NCI-H345 (cell line): ENCODE measurements at regions not wholly inside any gene's neighbourhood (a gene's known extent, or its start where the extent isn't known, plus 50 kb on each side); places are given as distances from the start of the nearest gene placed in this dataset.
"Not testable (repeated sequence)": the region's sequence is repeated elsewhere in the genome, so short reads cannot be mapped to it uniquely, and the experiment has no call there.

Source experiments
- DNase-seq: peaks from one replicate; lab custom pipeline; 2025; lab: John Stamatoyannopoulos, UW

DNA sequence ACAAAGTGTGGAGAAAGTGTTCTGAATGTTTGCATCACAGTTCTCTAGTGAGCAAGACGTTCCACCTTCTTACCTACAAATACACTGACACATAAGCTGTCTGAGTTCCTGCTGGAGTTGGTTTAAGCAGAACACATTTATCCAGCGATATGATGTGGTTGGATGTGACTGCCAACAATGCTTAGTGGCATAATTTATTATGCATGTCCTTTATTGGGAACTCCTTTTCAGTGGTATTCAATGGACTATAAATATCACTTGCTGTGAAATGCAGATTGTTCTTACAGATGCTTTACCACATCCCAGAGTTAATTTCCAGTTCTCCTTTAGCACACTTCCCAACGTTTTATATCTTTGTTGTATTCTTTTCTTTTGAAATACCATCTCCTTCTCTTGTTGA lies 222.2 kb downstream of the LURAP1L start:
- peak; percentile 14 for DNase-seq

DNA sequence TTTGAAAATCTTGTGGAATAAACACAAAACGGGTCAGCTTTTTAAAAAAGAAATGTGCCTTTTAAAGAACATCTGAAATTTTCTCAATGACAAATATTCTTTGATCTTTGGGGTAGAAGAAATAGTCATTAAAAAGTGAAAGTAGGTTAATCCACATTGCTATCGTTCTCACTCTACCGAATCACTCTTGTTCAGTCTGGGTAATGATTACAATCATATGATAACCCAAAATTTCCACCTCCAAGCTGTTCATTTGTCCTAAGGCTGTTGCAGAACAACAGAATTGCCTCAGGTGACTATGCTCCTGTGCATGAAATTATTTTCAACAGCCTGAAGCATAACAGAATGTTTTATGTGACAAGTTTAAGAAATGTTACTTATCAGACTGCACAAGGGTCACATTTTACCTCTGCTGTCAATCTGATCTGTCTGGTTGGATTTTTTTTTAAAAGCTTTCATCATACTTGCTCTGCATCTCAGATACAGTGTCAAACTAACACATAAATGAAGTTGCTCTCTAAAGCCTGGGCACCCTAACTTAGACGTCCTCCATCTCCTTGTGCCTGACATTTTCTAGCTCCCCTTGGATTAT lies 227.3 kb downstream of the LURAP1L start:
- DNase-seq: no peak

DNA sequence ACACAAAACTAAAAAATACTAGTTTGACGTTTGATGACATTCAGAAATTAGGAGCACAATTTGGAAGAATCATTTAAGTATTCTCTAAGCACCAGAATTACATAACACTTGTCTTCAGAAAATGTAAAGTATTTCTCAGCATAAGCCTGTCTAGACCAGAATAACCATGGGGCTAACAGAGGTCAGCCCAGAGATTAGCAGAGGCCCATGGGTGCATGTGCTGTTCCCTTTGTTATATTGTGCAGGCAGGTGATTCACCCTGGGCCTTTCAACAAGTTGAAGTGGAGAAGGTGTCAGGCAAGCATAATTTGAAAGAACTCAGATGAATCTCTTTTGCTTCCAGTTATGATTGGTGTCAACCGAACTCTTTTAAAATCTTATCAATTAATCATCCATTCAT lies 227.9 kb downstream of the LURAP1L start:
- DNase-seq: no peak

- no peak for DNase-seq
Measured at GRCh38 chr9:13009871-13010270, 235.1 kb downstream of the LURAP1L start.

DNA sequence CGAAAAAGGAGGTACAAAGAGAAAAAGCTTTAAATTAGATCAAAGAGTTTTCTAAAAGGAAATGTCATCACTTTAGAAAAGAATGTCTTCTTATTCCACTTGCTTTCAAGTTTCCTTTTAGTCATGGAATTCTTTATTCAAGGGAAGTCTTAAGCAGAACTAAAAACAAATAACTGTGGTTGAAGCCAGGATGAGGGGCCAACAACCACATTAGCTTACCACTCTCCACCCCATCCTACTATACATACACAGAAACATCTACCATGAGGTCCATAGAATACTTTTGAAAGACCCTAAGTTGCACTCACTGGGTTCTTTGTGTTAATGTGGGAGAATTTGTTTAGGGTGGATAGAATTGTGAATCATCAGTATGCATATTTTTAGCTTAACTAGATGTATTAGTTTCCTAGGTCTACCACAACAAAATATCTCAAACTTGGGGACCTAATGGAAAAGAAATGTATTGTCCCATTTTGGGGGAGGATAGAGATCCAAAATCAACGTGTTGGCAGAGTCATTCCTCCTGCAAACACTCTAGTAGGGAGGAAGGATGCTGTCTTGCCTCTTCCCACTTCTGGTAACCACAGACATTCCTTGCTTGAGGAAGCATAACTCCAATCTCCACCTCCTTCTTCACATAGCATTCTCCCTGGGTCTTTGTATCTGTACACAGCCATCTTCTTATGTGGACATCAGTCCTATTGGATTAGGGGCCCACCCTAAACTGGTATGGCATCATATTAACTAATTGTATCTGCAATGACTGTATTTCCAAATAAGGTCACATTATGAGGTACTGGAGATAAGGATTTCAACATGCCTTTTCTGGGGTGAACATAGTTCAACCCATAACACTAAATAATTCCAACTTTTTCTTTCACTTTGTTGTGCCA lies 239.4 kb downstream of the LURAP1L start:
- DNase-seq: no peak

DNA sequence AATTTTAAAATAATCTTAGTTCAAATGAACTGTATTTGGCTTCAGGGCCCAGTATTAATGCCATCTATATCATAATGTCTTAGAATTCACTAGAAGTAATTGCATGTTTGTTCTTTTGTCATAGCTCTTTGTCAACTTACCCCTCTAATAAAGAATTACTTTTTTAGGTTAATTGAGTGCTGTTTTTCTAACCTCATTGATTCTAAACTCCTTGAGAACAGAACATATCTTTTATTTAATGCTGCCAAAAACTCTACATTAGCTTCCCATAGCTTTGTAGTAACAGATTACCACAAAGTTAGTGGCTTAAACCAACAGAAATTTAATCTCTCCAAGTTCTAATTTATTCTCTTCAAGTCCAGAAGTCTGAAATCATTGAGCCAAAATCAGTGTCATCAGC lies 242.4 kb downstream of the LURAP1L start:
- no peak for DNase-seq

DNA sequence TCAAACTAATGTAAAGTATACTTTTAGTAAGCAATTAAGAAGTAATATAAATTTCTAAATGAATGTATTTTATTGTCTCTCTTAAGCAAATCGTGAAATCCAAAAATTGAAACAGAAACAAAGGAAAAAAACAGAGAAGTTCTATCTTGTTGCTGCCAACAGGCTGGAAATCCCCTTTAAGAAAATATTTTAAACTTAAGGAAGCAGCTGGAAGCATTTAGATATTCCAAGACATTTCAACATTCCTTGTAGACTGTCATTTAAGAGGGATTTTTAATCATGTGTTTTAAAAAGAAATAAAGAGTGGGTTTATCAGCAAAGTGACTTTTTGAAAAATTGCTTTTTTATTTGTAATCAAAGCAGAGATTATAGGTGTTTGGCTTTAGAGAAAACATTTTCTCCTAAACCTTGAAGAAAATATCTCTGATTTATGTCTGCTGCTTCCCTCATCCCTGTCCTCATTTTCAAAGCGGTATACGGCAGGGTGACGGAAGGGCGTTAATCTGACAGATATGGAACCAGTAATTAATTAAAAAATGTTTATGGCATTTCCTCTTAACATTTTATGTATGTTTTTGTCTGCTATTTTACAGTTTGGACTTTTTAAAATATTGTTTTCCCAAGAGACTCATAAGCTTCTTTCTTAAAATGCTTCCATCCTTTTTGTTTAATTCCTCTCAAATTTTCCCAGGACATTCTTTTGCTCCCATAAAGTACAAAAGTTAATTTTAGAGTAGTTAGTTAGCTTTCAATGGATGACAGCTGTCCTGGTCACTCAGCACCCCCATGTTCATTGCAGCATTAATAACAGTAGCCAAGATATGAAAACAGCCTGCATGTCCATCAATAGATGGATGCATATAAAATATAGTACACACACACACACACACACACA lies 245.6 kb downstream of the LURAP1L start:
- no peak for DNase-seq

GRCh38 chr9:13022756-13023155 lies 247.9 kb downstream of the LURAP1L start:
- no peak for DNase-seq

GRCh38 chr9:13023498-13023897 lies 248.7 kb downstream of the LURAP1L start:
- no peak for DNase-seq

DNA sequence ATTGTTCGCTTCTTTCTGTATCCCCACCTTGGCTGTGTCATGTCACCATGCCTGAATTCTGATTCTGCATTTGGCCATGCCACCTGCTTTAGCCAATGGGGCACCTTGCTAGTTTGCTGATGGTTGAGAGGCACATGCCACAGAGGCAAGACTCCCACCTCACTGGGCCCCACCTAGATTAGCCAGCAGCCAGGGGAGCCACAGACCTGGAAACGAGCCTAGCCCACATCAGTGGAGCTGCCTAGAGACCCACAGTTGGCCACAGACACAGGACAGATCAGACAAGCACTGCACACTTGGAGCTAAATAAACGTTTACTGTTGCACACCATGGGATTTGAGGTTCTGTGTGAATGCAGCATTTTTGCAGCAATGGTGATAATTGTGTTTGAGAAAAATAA lies 252.1 kb downstream of the LURAP1L start:
- no peak for DNase-seq

GRCh38 chr9:13027879-13028278 lies 251.6 kb downstream of the MPDZ start:
- no peak for DNase-seq

DNA sequence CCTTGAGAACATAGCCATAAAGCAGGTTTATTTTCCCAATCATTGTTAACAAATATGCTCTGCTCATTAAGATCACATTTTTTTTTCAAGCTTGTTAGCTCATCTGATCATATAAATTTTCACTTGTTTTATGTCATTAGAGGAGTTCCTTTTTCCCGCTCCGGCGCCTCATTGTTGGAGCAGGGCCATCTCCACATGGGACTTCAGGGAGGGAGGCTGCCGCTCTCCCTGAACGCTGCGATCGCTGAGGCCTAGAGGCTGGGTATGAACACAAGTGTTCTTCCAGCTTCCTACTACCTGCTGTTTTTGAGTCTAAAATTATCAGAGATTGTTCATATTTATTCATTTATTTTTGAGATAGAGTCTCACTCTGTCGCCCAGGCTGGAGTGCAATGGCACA lies 246.9 kb downstream of the MPDZ start:
- no peak for DNase-seq

GRCh38 chr9:13033959-13034693 lies 245.4 kb downstream of the MPDZ start:
- peak; percentile 85 for DNase-seq

- no peak for DNase-seq
Measured at GRCh38 chr9:13034694-13035002, 244.8 kb downstream of the MPDZ start.

DNA sequence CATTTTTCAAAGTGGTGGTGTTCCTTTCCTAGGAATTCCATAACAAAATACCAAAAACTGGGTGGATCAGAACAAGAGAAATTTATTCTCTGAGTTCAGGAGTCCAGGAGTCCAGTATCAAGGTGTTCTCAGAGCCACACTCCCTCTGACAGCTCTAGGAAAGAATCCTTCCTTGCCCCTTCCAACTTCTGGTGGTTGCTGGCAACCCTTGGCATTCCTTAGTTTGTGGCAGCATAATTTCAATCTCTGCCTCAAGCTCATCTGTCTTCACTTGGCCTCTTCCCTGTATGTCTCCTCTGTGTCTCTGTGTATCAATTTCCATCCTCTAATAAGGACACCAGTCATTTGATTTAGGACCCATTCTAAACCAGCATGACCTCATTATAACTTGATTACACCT lies 243.7 kb downstream of the MPDZ start:
- DNase-seq: no peak

DNA sequence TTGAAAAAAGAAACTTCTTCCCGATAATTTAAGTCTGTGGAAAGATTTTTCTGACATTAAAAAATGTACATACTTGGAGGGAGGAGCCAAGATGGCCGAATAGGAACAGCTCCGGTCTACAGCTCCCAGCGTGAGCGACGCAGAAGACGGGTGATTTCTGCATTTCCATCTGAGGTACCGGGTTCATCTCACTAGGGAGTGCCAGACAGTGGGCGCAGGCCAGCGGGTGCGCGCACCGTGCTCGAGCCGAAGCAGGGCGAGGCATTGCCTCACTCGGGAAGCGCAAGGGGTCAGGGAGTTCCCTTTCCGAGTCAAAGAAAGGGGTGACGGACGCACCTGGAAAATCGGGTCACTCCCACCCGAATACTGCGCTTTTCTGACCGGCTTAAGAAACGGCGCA lies 241.7 kb downstream of the MPDZ start:
- not testable (repeated sequence) for DNase-seq

- DNase-seq: no peak
Measured at GRCh38 chr9:13047827-13048587, 231.5 kb downstream of the MPDZ start.

DNA sequence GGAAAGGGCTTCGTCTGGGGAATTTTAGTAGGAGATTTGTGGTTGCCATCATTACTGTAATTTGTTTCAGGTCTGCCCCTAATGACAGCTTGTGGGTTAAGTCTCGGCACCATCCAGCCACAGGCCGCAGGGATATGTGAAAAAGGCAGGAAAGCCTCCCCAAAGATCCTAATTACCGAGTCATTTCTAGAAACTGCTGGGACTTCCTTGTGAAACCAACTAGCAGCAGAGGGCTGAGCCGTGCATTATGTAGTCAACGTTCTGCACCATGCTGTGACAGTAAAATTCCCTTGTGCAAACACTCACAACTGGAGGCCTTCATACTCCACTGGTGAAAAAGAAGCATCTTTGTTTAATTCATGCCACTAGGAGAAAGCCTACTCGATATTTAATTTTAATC lies 230.3 kb downstream of the MPDZ start:
- peak; percentile 88 for DNase-seq

DNA sequence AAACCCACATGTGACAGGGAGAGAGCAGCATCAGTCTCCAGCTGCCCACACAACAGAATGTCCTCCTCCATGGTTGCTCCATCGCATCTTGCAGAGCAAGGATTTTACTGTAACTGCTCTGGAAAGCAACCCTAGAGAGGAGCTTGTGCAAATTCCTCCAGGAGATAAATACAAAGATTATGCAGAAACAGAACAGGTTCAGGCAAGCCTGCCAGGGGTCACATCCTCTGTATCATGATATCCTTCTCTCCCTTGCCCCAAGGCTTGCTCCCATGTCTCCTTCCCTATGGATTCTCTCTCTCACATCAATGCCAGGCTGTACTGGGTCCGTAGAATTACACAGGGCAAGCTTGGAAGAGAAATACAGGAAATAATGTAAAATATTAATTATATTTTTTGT lies 226.0 kb downstream of the MPDZ start:
- no peak for DNase-seq

DNA sequence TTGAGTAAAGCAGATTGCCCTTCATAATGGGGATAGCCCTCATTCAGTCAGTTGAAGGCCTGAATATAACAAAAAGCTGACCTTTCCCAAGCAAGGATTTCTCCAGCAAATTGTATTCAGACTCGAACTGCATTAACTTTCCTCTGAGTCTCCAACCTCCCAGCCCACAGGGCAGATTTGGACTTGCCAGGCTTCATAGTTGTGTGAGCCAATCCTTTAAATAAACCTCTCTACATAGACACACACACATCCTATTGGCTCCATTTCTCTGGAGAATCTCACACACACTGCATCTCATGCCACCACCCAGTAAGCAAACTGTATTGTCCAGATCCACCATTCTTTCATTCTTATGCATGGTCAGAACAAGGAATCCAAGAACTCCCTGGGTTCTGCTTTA lies 225.1 kb downstream of the MPDZ start:
- no peak for DNase-seq
